GM18868 (cell line): ENCODE measurements at regions not wholly inside any gene's neighbourhood (a gene's known extent, or its start where the extent isn't known, plus 50 kb on each side); places are given as distances from the start of the nearest gene placed in this dataset.

ENCODE experiments used
- ATAC-seq: cut with Tn5 transposase; IDR thresholded peaks from one replicate; pipeline ENCODE4 v1.9.1; 2021; ENCODE audit warnings: mild to moderate bottlenecking, moderate library complexity; ENCODE audit not compliant: unreplicated experiment

GRCh38 chr1:191629836-191630235, 528.4 kb upstream of the RGS18 start:
- ATAC-seq, result no peak

GRCh38 chr1:191634801-191635508, 523.3 kb upstream of the RGS18 start:
- ATAC-seq, result no peak

- ATAC-seq, result no peak
These were observed 521.9 kb upstream of the RGS18 start for GRCh38 chr1:191636345-191636744.

GRCh38 chr1:191641420-191642260, 516.6 kb upstream of the RGS18 start:
- no peak for ATAC-seq

GRCh38 chr1:191643060-191643459, 515.2 kb upstream of the RGS18 start:
- ATAC-seq, result no peak

- ATAC-seq, result no peak
These were observed 509.3 kb upstream of the RGS18 start for GRCh38 chr1:191648939-191649338.

- no peak for ATAC-seq
These were observed 496.2 kb upstream of the RGS18 start for GRCh38 chr1:191662051-191662450.

- no peak for ATAC-seq
These were observed 495.5 kb upstream of the RGS18 start for GRCh38 chr1:191662746-191663145.

- no peak for ATAC-seq
These were observed 489.7 kb upstream of the RGS18 start for GRCh38 chr1:191668525-191668924.

- ATAC-seq, result no peak
These were observed 488.6 kb upstream of the RGS18 start for GRCh38 chr1:191669629-191670028.

- no peak for ATAC-seq
These were observed 487.0 kb upstream of the RGS18 start for GRCh38 chr1:191671236-191671635.

- no peak for ATAC-seq
These were observed 483.6 kb upstream of the RGS18 start for GRCh38 chr1:191674626-191675179.

- ATAC-seq, result peak; percentile 40
These were observed 482.1 kb upstream of the RGS18 start for GRCh38 chr1:191675856-191676783.

- ATAC-seq, result no peak
These were observed 472.6 kb upstream of the RGS18 start for GRCh38 chr1:191685669-191686068.

GRCh38 chr1:191687721-191688120, 470.5 kb upstream of the RGS18 start:
- no peak for ATAC-seq

GRCh38 chr1:191690931-191691330, 467.3 kb upstream of the RGS18 start:
- no peak for ATAC-seq

GRCh38 chr1:191693797-191694196, 464.5 kb upstream of the RGS18 start:
- ATAC-seq, result no peak

- peak; percentile 76 for ATAC-seq
These were observed 462.4 kb upstream of the RGS18 start for GRCh38 chr1:191695865-191696264.

- no peak for ATAC-seq
These were observed 461.9 kb upstream of the RGS18 start for GRCh38 chr1:191696354-191696753.

GRCh38 chr1:191697556-191697955, 460.7 kb upstream of the RGS18 start:
- no peak for ATAC-seq

- no peak for ATAC-seq
These were observed 460.0 kb upstream of the RGS18 start for GRCh38 chr1:191698246-191698645.
